Esophagus squamous epithelium (tissue), 4 donors: ENCODE measurements at regions not wholly inside any gene's neighbourhood (a gene's known extent, or its start where the extent isn't known, plus 50 kb on each side); places are given as distances from the start of the nearest gene placed in this dataset.

Experiments
- CTCF ChIP-seq, 6 experiments: fragments of 450-650 bp in 4 of 6; fragments of 200-600 bp in 2 of 6; sonication (generic) in 2 of 6; IDR thresholded peaks; one replicate each; pipeline ENCODE4 v1.5.1; 2016 to 2019; ENCODE audit warnings: antibody characterized with exemption in 6 of 6, mild to moderate bottlenecking in 4 of 6, moderate library complexity in 4 of 6
- POLR2A ChIP-seq, 4 donors: fragments of 450-650 bp; IDR thresholded peaks; one replicate each; pipeline ENCODE4 v1.6.1; 2017; ENCODE audit warnings: antibody characterized with exemption in 4 of 4, mild to moderate bottlenecking in 4 of 4, moderate library complexity in 3 of 4

GRCh38 chr17:70259400-70259799 lies 90.1 kb downstream of the KCNJ2 start:
- no peak for TF ChIP-seq CTCF (IDR thresholded peaks at IDR 0.05)
- no peak for TF ChIP-seq POLR2A (IDR thresholded peaks at IDR 0.05)
